OCI-LY3 (cell line): ENCODE measurements at regions not wholly inside any gene's neighbourhood (a gene's known extent, or its start where the extent isn't known, plus 50 kb on each side); places are given as distances from the start of the nearest gene placed in this dataset.

Experiments
- H2AFZ ChIP-seq: fragments of 200-600, 300-600 bp; shearing (Covaris generic); 2 replicates; pipeline ENCODE4 v1.6.0; 2014; ENCODE audit warnings: antibody characterized with exemption, low read depth, low read length
- H3K27ac ChIP-seq: fragments of 200-600, 300-600 bp; sonication (generic); 2 replicates; pipeline ENCODE4 v1.5.1; 2014; ENCODE audit warnings: mild to moderate bottlenecking, low read length, moderate library complexity, mixed read lengths
- H3K27me3 ChIP-seq: fragments of 200-600, 300-600 bp; sonication (generic); 2 replicates; pipeline ENCODE4 v1.6.1; 2014; ENCODE audit warnings: low read depth, low read length, mixed read lengths
- H3K36me3 ChIP-seq: fragments of 200-600, 300-600 bp; sonication (generic); replicated peaks from 2 replicates; pipeline ENCODE3; 2014; ENCODE audit warnings: low read depth, low read length, mixed read lengths
- H3K4me1 ChIP-seq: fragments of 300-600, 200-600 bp; sonication (generic); 2 replicates; pipeline ENCODE4 v1.6.1; 2014; ENCODE audit warnings: low read length, mixed read lengths
- H3K4me2 ChIP-seq: fragments of 200-600, 300-600 bp; sonication (generic); 2 replicates; pipeline ENCODE4 v1.6.1; 2014; ENCODE audit warnings: low read length, mixed read lengths
- H3K4me3 ChIP-seq: fragments of 300-600, 200-600 bp; sonication (generic); 2 replicates; pipeline ENCODE4 v1.5.1; 2014; ENCODE audit warnings: antibody characterized with exemption, mild to moderate bottlenecking, low read length, moderate library complexity
- H3K79me2 ChIP-seq: fragments of 300-600, 200-600 bp; shearing (Covaris generic); 2 replicates; pipeline ENCODE4 v1.6.1; 2014; ENCODE audit warnings: mild to moderate bottlenecking, low read length, mixed read lengths
- H3K9ac ChIP-seq: fragments of 300-600, 200-600 bp; shearing (Covaris generic); 2 replicates; pipeline ENCODE4 v1.6.0; 2014; ENCODE audit warnings: mild to moderate bottlenecking, low read length, moderate library complexity
- H3K9me3 ChIP-seq: fragments of 200-600, 300-600 bp; shearing (Covaris generic); 2 replicates; pipeline ENCODE4 v1.6.1; 2014; ENCODE audit warnings: low read length, mixed read lengths; ENCODE audit not compliant: insufficient read depth
- H4K20me1 ChIP-seq: fragments of 200-600, 300-600 bp; sonication (generic); 2 replicates; pipeline ENCODE4 v1.6.1; 2016; ENCODE audit warnings: low read length, mixed read lengths; ENCODE audit not compliant: insufficient read depth
- EZH2phosphoT487 ChIP-seq: fragments of 200-600 bp; shearing (Covaris generic); IDR thresholded peaks from 2 replicates; pipeline ENCODE4 v1.6.1; 2018; ENCODE audit warnings: antibody characterized with exemption, mixed run types, low read depth
- TF ChIP-seq, protein P1 (sequence below): fragments of 200-600, 300-600 bp; sonication (generic); IDR thresholded peaks from 2 replicates; pipeline ENCODE4 v1.5.1; 2014; ENCODE audit warnings: antibody characterized with exemption, low read length, low read depth

DNA sequence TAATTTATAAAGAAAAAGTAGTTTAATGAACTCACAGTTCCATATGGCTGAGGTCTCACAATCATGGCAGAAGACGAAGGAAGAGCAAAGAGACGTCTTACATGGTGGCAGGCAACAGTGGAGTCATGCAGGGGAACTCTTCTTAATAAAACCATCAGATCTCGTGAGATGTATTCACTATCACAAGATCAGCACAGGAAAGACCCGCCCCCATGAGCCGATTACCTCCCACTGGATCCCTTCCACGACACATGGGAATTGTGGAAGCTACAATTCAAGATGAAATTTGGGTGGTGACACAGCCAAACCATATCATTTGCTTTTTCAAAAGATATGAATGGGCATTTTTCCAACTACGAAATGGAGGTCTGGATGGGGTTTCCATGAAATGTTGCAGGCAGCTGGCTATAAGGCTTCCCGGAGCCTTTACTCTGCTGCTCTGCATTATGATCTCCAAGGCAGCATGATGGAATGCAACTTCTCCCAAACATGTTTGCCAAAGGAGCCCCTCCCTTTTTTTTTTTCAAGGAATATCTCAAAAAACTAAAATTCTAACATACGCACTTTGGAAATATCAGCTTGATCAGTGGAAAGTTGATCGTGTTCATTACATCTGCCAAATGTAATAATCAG lies 189.7 kb downstream of the MEX3B start:
- H2AFZ ChIP-seq, result no peak overlapping the region
- no peak overlapping the region for H3K27ac ChIP-seq
- H3K4me1 ChIP-seq, result no peaks in the 10 kb centered on the region
- H3K4me3 ChIP-seq, result no peak overlapping the region
- H4K20me1 ChIP-seq, result no peaks in the 10 kb centered on the region
- no peaks in the 10 kb centered on the region for H3K36me3 ChIP-seq
- peaks cover 6% of the 10 kb centered on the region; the same call in 1 of the 2 replicates for H3K27me3 ChIP-seq
- H3K9me3 ChIP-seq, result no peaks in the 10 kb centered on the region
- TF ChIP-seq, protein P1, sequence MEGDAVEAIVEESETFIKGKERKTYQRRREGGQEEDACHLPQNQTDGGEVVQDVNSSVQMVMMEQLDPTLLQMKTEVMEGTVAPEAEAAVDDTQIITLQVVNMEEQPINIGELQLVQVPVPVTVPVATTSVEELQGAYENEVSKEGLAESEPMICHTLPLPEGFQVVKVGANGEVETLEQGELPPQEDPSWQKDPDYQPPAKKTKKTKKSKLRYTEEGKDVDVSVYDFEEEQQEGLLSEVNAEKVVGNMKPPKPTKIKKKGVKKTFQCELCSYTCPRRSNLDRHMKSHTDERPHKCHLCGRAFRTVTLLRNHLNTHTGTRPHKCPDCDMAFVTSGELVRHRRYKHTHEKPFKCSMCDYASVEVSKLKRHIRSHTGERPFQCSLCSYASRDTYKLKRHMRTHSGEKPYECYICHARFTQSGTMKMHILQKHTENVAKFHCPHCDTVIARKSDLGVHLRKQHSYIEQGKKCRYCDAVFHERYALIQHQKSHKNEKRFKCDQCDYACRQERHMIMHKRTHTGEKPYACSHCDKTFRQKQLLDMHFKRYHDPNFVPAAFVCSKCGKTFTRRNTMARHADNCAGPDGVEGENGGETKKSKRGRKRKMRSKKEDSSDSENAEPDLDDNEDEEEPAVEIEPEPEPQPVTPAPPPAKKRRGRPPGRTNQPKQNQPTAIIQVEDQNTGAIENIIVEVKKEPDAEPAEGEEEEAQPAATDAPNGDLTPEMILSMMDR, result no peak
- TF ChIP-seq EZH2phosphoT487, result no peak
- no peak overlapping the region for H3K9ac ChIP-seq
- H3K4me2 ChIP-seq, result no peak overlapping the region
- H3K79me2 ChIP-seq, result no peaks in the 10 kb centered on the region

DNA sequence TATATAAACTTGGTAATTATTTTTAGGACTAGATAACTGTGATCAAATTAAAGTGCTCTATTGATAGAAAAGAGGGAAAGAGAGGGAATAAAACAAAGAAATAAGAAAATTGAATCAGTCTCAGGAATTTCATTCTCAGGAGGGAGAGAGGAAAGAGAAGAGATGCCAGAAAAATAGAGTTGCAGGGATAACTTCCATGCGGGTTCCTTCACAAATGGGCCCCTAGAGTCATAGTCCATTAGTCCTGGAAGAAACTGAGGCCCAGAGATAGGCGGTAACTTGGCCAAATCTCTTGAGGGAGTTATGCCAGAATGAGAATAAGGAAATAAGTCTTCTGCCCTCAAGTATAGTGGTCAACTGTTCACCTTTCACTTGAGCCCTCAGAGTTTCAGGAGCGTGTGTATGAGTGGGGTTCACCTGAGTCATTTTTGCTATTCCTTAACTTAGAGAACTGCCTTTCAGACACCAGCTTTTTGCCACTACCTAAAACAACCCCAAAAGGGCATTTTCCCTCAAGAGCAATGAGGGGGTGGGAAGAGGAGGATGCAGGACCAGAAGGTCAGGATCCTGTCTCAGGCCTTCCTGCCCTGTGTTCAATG lies 192.6 kb downstream of the MEX3B start:
- no peak overlapping the region for H3K4me3 ChIP-seq
- TF ChIP-seq, protein P1, result no peak
- no peak for TF ChIP-seq EZH2phosphoT487
- H3K4me2 ChIP-seq, result no peak overlapping the region
- H3K79me2 ChIP-seq, result no peaks in the 10 kb centered on the region
- H3K4me1 ChIP-seq, result peaks cover 11% of the 10 kb centered on the region
- H3K27me3 ChIP-seq, result peaks cover 26% of the 10 kb centered on the region
- no peaks in the 10 kb centered on the region for H3K9me3 ChIP-seq
- H3K36me3 ChIP-seq, result no peaks in the 10 kb centered on the region
- H3K27ac ChIP-seq, result no peak overlapping the region
- H3K9ac ChIP-seq, result no peak overlapping the region
- no peak overlapping the region for H2AFZ ChIP-seq
- no peaks in the 10 kb centered on the region for H4K20me1 ChIP-seq

DNA sequence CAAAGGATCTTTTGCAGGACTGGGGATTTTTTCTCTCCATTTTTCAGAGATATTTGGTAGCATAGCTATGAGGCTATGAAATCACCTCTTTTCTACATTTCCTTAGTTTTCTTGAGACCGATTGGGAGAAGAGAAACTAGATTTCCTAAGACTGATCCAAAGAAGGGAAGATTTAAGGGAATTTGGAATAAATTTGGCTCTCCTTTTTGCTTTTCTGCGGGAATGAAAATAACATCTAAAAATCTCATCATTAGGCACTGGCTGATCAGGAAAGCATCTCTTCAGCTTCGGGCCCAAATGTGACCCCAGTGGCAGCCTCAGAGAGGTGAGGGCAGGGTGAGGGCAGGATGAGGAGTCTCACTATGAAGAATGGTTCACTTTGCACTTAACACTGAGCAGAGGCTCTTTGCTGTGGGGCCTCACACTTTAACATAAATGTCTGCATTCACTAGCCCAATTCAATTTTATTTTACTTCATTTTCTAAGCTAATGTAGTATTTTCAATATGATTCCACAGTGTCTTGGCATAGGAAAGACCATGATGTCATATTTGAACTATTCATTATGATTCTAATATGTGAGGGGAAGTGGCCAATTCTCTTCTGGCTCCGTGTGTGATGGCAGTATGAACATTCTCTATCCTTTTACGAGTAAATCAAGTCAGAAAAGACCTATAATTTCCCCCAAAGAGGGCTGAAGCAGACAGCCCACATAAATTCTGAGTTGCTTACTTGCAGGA lies 193.2 kb downstream of the MEX3B start:
- Histone ChIP-seq H3K4me2 (no peak overlapping the region), H3K4me1 (peaks cover 11% of the 10 kb centered on the region), H3K4me3 (no peak overlapping the region), H3K27me3 (peaks cover 31% of the 10 kb centered on the region), H3K27ac (no peak overlapping the region), H2AFZ (no peak overlapping the region), H3K9ac (no peak overlapping the region), H3K79me2 (no peaks in the 10 kb centered on the region), H3K36me3 (no peaks in the 10 kb centered on the region), H4K20me1 (no peaks in the 10 kb centered on the region), H3K9me3 (no peaks in the 10 kb centered on the region)
- no peak for TF ChIP-seq EZH2phosphoT487
- TF ChIP-seq, protein P1, result no peak

DNA sequence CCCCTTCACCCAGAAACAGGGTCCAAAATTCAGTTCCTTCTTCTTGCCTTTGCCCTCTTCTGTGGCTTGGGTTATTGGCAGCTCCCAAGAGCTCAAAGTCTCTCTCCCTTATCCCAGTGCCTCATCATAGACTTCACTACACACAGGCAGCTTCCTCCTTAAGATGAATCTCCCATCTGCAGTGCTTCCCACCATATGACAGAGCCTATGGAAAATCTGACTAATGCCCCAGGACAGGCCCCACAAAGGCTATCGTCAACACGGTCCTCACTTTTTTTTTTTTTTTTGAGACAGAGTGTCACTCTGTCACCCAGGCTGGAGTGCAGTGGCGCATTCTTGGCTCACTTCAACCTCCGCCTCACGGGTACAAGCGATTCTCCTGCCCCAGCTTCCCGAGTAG lies 194.1 kb downstream of the MEX3B start:
- peaks cover 11% of the 10 kb centered on the region for H3K4me1 ChIP-seq
- H3K9me3 ChIP-seq, result no peaks in the 10 kb centered on the region
- no peak overlapping the region for H3K4me2 ChIP-seq
- peaks cover 34% of the 10 kb centered on the region for H3K27me3 ChIP-seq
- H3K4me3 ChIP-seq, result no peak overlapping the region
- no peaks in the 10 kb centered on the region for H3K79me2 ChIP-seq
- no peaks in the 10 kb centered on the region for H3K36me3 ChIP-seq
- H3K27ac ChIP-seq, result no peak overlapping the region
- no peaks in the 10 kb centered on the region for H4K20me1 ChIP-seq
- H3K9ac ChIP-seq, result no peak overlapping the region
- TF ChIP-seq, protein P1, result no peak
- TF ChIP-seq EZH2phosphoT487, result no peak
- H2AFZ ChIP-seq, result no peak overlapping the region
